Astrocyte of the cerebellum (primary cell): ENCODE measurements at regions not wholly inside any gene's neighbourhood (a gene's known extent, or its start where the extent isn't known, plus 50 kb on each side); places are given as distances from the start of the nearest gene placed in this dataset.
"Not testable (repeated sequence)": the region's sequence is repeated elsewhere in the genome, so short reads cannot be mapped to it uniquely, and the experiment has no call there.

Source experiments
- DNase-seq: peaks from one replicate; pipeline ENCODE4 v3.0.0-alpha.2; 2011; ENCODE audit warnings: low read depth
- H3K4me3 ChIP-seq: 2 replicates; pipeline ENCODE4 v1.5.1; 2011; ENCODE audit warnings: mild to moderate bottlenecking, low read depth, low read length, moderate library complexity
- in situ Hi-C: cut with HindIII; loops from 2 replicates; pipeline ENCODE4 v1.10.0; 2017; ENCODE audit warnings: low sequenced_read_pairs
- TF ChIP-seq, protein P1 (sequence below): IDR thresholded peaks from 2 replicates; pipeline ENCODE4 v1.5.1; 2012; ENCODE audit warnings: low read length, low read depth, moderate library complexity, mild to moderate bottlenecking; ENCODE audit errors: missing control alignments

DNA sequence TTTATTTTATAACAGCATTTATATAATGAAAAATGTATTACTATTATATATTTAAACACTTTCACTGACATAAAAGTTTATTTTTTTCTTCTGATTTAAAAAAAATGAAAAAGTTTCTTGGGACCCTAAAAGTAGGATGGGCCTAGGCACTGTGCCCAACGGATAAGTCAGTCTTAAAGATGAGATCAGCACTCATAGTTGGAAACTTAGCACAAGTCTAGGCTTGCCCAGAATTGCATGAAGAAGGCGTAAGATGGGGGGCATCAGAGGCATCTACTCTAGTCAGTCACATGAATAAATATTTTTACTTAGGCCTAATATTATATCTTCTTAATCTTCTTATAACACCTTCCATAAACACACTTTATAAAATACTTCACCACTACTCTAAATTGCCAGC is 306.7 kb upstream of the GRID2 start:
- DNase-seq: no peak
- TF ChIP-seq, protein P1, sequence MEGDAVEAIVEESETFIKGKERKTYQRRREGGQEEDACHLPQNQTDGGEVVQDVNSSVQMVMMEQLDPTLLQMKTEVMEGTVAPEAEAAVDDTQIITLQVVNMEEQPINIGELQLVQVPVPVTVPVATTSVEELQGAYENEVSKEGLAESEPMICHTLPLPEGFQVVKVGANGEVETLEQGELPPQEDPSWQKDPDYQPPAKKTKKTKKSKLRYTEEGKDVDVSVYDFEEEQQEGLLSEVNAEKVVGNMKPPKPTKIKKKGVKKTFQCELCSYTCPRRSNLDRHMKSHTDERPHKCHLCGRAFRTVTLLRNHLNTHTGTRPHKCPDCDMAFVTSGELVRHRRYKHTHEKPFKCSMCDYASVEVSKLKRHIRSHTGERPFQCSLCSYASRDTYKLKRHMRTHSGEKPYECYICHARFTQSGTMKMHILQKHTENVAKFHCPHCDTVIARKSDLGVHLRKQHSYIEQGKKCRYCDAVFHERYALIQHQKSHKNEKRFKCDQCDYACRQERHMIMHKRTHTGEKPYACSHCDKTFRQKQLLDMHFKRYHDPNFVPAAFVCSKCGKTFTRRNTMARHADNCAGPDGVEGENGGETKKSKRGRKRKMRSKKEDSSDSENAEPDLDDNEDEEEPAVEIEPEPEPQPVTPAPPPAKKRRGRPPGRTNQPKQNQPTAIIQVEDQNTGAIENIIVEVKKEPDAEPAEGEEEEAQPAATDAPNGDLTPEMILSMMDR: no peak
- no peak overlapping the region for H3K4me3 ChIP-seq
- in situ Hi-C loops: no loop called here

- in situ Hi-C loops: no loop called here
- TF ChIP-seq, protein P1: no peak
- no peak overlapping the region for H3K4me3 ChIP-seq
- DNase-seq: no peak
Measured at GRCh38 chr4:92012899-92013867, 290.6 kb upstream of the GRID2 start.

DNA sequence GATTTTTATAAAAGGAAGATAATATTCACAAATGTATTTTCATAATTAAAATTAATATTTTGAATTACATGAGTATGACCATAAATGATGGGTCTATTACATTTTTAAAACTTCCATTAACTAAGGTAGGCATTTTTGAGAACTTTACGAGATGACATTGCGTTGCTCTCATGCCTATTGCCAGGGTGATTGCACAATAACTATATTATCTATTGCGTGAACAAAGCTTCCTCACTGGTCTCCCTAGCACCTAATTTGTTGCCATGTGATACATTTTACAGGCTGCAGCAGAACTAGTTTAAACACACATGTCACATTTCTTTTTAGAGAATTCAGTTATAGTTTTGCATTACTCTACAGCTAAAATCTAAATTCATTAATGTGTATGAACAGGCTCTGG is 289.7 kb upstream of the GRID2 start:
- in situ Hi-C loops: no loop called here

GRCh38 chr4:92021203-92021602 is 282.6 kb upstream of the GRID2 start:
- no peak overlapping the region for H3K4me3 ChIP-seq
- no peak for DNase-seq
- in situ Hi-C loops: no loop called here
- TF ChIP-seq, protein P1: no peak

More for the DNA sequence above, 289.7 kb upstream of the GRID2 start:
- no peak for DNase-seq
- TF ChIP-seq, protein P1: no peak
- no peak overlapping the region for H3K4me3 ChIP-seq

DNA sequence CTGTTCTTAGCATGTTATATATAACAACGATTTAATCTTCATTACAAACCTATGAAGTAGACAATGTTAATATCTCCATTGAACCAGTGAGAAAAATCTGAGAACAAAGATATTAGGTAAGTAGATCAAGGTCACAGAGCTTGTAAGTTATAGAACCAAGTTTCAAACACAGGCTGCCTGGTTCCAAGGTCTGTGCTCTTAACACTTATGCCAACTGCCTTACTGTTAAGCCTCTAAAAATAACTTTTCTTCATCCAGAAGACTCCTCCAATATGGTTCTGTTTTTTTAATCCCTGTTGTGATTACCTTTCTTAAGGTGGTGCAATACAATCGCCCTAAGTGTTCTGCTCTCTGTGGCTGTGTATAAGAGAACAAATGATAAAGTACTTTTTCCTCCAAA is 282.0 kb upstream of the GRID2 start:
- in situ Hi-C loops: no loop called here
- DNase-seq: no peak
- TF ChIP-seq, protein P1: no peak
- no peak overlapping the region for H3K4me3 ChIP-seq

DNA sequence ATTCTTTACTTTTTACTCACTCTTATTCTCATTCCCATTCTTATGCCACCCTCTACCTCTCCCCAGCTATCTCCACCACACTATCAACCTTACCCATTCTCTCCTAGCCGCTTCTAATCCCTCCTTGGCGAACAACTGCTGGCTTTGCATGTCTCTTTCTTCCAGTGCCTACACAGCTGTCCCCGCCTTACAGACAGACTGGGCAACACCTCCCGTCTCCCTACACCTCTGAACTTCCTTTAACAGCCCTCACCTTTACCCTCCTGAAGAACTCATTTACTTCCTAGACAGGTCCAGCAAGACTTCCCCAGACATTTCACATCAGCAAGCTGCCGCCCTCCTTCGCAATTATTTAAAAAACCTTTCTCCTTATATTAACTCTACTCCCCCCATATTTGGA is 274.9 kb upstream of the GRID2 start:
- in situ Hi-C loops, DNase-seq, H3K4me3 ChIP-seq: not testable (repeated sequence)

DNA sequence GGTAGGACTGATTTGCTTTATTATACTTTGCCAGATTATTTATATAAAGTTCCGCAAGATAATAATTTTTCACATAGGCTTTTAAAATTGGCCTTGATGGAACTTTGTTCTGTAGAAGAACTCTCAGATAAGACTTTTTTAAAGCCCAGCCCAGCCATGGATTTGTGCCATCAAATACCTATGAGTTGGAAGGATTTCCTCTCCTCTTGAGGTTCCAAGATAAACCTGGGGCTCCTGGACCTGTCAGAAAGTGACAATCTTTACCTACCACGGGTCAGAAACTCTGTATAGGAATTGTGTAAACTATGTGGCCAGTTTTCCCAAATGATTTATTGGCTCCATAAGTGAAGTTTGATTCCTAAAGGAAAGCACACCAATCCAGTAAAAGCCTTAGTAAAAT is 271.9 kb upstream of the GRID2 start:
- no peak for DNase-seq
- H3K4me3 ChIP-seq: no peak overlapping the region
- in situ Hi-C loops: no loop called here
- TF ChIP-seq, protein P1: no peak
